ENCODE measurements at regions not wholly inside any gene's neighbourhood (a gene's known extent, or its start where the extent isn't known, plus 50 kb on each side); places are given as distances from the start of the nearest gene placed in this dataset.

GRCh38 chr1:64396817-64397216 is 73.1 kb upstream of the CACHD1 start:
- Histone ChIP-seq H3K36me3 (no peaks in the 10 kb centered on the region), H3K4me1 (no peaks in the 10 kb centered on the region), H3K4me3 (no peak overlapping the region), H3K27me3 (no peaks in the 10 kb centered on the region), H3K9me3 (no peaks in the 10 kb centered on the region), H3K27ac (no peak overlapping the region)
- TF ChIP-seq POLR2A (IDR thresholded peaks at IDR 0.05) (no peak), CTCF (IDR thresholded peaks at IDR 0.05 in 4 of 5, conservative IDR thresholded peaks at IDR 0.05 in 1 of 5) (no peak)
- no peak for ATAC-seq
- DNase-seq, result no peak
- in situ Hi-C loops (cut with MboI; ENCODE audit: low sequenced_read_pairs in 4 of 4), result no loop called here
- intact Hi-C loops (cut with DNase I; ENCODE audit: low total_unique reads), result no loop called here

DNA sequence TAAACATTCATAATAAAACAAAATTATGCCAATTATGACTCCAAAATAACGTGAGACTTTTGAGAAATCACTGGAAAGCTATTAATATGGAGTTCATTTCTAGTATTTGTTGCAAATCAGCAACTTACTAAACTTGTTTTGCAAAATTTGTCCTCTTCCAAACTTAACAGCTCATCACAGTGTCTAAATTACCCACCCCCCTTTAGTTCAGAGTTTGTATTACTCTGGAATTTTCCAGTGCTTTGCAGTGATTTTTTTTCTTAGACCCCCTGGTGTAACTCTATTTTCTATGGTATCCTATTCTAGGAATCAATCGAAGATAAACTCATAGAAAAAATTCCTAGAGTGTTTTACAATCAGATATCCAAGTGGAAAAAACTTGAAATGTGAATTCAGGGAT is 72.4 kb upstream of the CACHD1 start:
- ATAC-seq (no peak), DNase-seq (no peak)
- Histone ChIP-seq H3K27ac (no peak overlapping the region), H3K4me3 (no peak overlapping the region), H3K9me3 (no peaks in the 10 kb centered on the region), H3K4me1 (no peaks in the 10 kb centered on the region), H3K36me3 (no peaks in the 10 kb centered on the region), H3K27me3 (no peaks in the 10 kb centered on the region)
- in situ Hi-C loops (cut with MboI; ENCODE audit: low sequenced_read_pairs in 4 of 4), result no loop called here
- intact Hi-C loops (cut with DNase I; ENCODE audit: low total_unique reads), result no loop called here
- no peak for TF ChIP-seq CTCF (IDR thresholded peaks at IDR 0.05 in 4 of 5, conservative IDR thresholded peaks at IDR 0.05 in 1 of 5)
- TF ChIP-seq POLR2A (IDR thresholded peaks at IDR 0.05), result no peak

- Histone ChIP-seq H3K9me3 (no peaks in the 10 kb centered on the region), H3K27ac (no peak overlapping the region), H3K4me1 (no peaks in the 10 kb centered on the region), H3K27me3 (no peaks in the 10 kb centered on the region), H3K36me3 (no peaks in the 10 kb centered on the region), H3K4me3 (no peak overlapping the region)
- in situ Hi-C loops (cut with MboI; ENCODE audit: low sequenced_read_pairs in 4 of 4) (no loop called here), intact Hi-C loops (cut with DNase I; ENCODE audit: low total_unique reads) (no loop called here)
- DNase-seq (no peak), ATAC-seq (no peak)
- TF ChIP-seq POLR2A (IDR thresholded peaks at IDR 0.05) (no peak), CTCF (IDR thresholded peaks at IDR 0.05 in 4 of 5, conservative IDR thresholded peaks at IDR 0.05 in 1 of 5) (no peak)
Observed at GRCh38 chr1:64398936-64399335, 71.0 kb upstream of the CACHD1 start.

GRCh38 chr1:64401285-64401684 is 68.6 kb upstream of the CACHD1 start:
- Histone ChIP-seq H3K27me3 (no peaks in the 10 kb centered on the region), H3K9me3 (no peaks in the 10 kb centered on the region), H3K27ac (no peak overlapping the region), H3K4me3 (no peak overlapping the region), H3K36me3 (no peaks in the 10 kb centered on the region), H3K4me1 (no peaks in the 10 kb centered on the region)
- in situ Hi-C loops (cut with MboI; ENCODE audit: low sequenced_read_pairs in 4 of 4) (no loop called here), intact Hi-C loops (cut with DNase I; ENCODE audit: low total_unique reads) (no loop called here)
- DNase-seq, result no peak
- ATAC-seq, result no peak
- TF ChIP-seq CTCF (IDR thresholded peaks at IDR 0.05 in 4 of 5, conservative IDR thresholded peaks at IDR 0.05 in 1 of 5) (no peak), POLR2A (IDR thresholded peaks at IDR 0.05) (no peak)

- Histone ChIP-seq H3K4me3 (no peak overlapping the region), H3K9me3 (no peaks in the 10 kb centered on the region), H3K27ac (no peak overlapping the region), H3K4me1 (no peaks in the 10 kb centered on the region), H3K36me3 (no peaks in the 10 kb centered on the region), H3K27me3 (no peaks in the 10 kb centered on the region)
- ATAC-seq, result no peak
- no peak for DNase-seq
- no peak for TF ChIP-seq CTCF (IDR thresholded peaks at IDR 0.05 in 4 of 5, conservative IDR thresholded peaks at IDR 0.05 in 1 of 5)
- no peak for TF ChIP-seq POLR2A (IDR thresholded peaks at IDR 0.05)
- intact Hi-C loops (cut with DNase I; ENCODE audit: low total_unique reads) (no loop called here), in situ Hi-C loops (cut with MboI; ENCODE audit: low sequenced_read_pairs in 4 of 4) (no loop called here)
Observed at GRCh38 chr1:64403331-64403730, 66.6 kb upstream of the CACHD1 start.

All from gastrocnemius medialis (tissue), 4 donors.